PC-9 (cell line): ENCODE measurements at regions not wholly inside any gene's neighbourhood (a gene's known extent, or its start where the extent isn't known, plus 50 kb on each side); places are given as distances from the start of the nearest gene placed in this dataset.

Experiments
- BruUV-seq: library from RNA; stranded (reverse); fragments of 400-500 nt; replicated peaks from 2 replicates; lab custom pipeline; 2021; lab: Mats Ljungman, UMichigan
- CTCF ChIA-PET: fragments of 300-600 bp; sonication (Branson Sonifier 250); formaldehyde crosslinking; loops from one replicate; lab custom pipeline; 2022; ENCODE audit warnings: antibody characterized with exemption; lab: Charles Lee
- POLR2A ChIA-PET: fragments of 300-600 bp; sonication (Branson Sonifier 250); formaldehyde crosslinking; loops from one replicate; lab custom pipeline; 2022; ENCODE audit warnings: antibody characterized with exemption; ENCODE audit not compliant: unreplicated experiment; lab: Charles Lee
- DNase-seq, 2 experiments: peaks; one replicate each; pipeline versions ENCODE4 v3.0.0 to v3.0.0-alpha.2; 2015 to 2022; ENCODE audit warnings: mixed read lengths in 1 of 2
- H2AFZ ChIP-seq: fragments of 200-600 bp; sonication (generic); 2 replicates; pipeline ENCODE4 v1.8.1; 2017; ENCODE audit warnings: antibody characterized with exemption
- H3F3A ChIP-seq: fragments of 200-600 bp; sonication (generic); 2 replicates; pipeline ENCODE4 v1.8.1; 2017; ENCODE audit warnings: antibody characterized with exemption, mild to moderate bottlenecking, low read depth; ENCODE audit not compliant: insufficient read depth
- H3K27ac ChIP-seq: fragments of 200-600 bp; sonication (generic); 2 replicates; pipeline ENCODE4 v1.6.1; 2016; ENCODE audit warnings: mixed run types
- H3K27me3 ChIP-seq: fragments of 200-600 bp; sonication (generic); 2 replicates; pipeline ENCODE4 v1.6.1; 2016; ENCODE audit warnings: low read depth, mixed run types; ENCODE audit not compliant: insufficient read depth
- H3K36me3 ChIP-seq: fragments of 200-600 bp; sonication (generic); 2 replicates; pipeline ENCODE4 v1.6.1; 2016; ENCODE audit warnings: low read depth, mixed run types
- H3K4me1 ChIP-seq: fragments of 200-600 bp; sonication (generic); replicated peaks from 2 replicates; pipeline ENCODE4 v1.6.1; 2016; ENCODE audit warnings: mixed run types; ENCODE audit not compliant: insufficient read depth
- H3K4me2 ChIP-seq: fragments of 200-600 bp; sonication (generic); 2 replicates; pipeline ENCODE4 v1.6.1; 2017; ENCODE audit warnings: mixed run types
- H3K4me3 ChIP-seq: fragments of 200-600 bp; sonication (generic); 2 replicates; pipeline ENCODE4 v1.6.1; 2016; ENCODE audit warnings: mixed run types
- H3K79me2 ChIP-seq: fragments of 200-600 bp; sonication (generic); 2 replicates; pipeline ENCODE4 v1.6.1; 2017; ENCODE audit warnings: low read depth, mixed run types
- H3K9me2 ChIP-seq: fragments of 200-600 bp; sonication (generic); 2 replicates; pipeline ENCODE4 v1.8.1; 2017; ENCODE audit warnings: mild to moderate bottlenecking; ENCODE audit not compliant: insufficient read depth
- H3K9me3 ChIP-seq: fragments of 200-600 bp; sonication (generic); 2 replicates; pipeline ENCODE4 v1.8.1; 2016; ENCODE audit warnings: low read depth; ENCODE audit not compliant: insufficient read depth
- H4K20me1 ChIP-seq: fragments of 200-600 bp; sonication (generic); 2 replicates; pipeline ENCODE4 v1.8.1; 2017; ENCODE audit not compliant: insufficient read depth
- EZH2 ChIP-seq: fragments of 200-600 bp; sonication (generic); IDR thresholded peaks from 2 replicates; pipeline ENCODE4 v1.8.0; 2017; ENCODE audit warnings: antibody characterized with exemption, low read depth
- intact Hi-C: fragments of 100-400 bp; cut with micrococcal nuclease; formaldehyde crosslinking; loops from one replicate; pipeline ENCODE4 v1.10.0; 2022; ENCODE audit not compliant: unreplicated experiment
- TF ChIP-seq, protein P1 (sequence below): fragments of 200-600 bp; sonication (generic); conservative IDR thresholded peaks from 2 replicates; pipeline ENCODE4 v1.6.1; 2017; ENCODE audit warnings: mixed run types, antibody characterized with exemption, mild to moderate bottlenecking, moderate library complexity

DNA sequence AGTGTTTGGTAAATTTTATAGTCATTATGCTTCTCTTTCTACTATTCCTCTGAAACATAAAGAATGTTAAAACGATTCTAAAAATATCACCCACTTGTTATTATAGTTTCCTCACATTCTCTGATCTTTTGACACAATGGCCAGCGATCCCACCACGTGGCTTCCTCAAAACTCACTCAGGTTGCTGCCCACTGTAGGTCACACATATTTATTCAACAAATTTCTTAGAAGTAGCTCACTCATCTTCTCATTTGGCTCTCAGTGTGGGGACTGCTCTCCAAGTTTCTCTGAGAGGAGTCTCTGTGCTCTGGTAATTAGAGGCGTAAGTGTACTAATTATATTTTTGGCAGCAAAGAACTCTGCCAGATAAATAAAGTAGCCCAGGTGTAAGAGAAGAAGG lies 465.4 kb downstream of the CDH11 start:
- DNase-seq = no peak
- H3K9me2 ChIP-seq = no peaks in the 10 kb centered on the region
- H3K4me3 ChIP-seq = no peak overlapping the region
- TF ChIP-seq, protein P1, sequence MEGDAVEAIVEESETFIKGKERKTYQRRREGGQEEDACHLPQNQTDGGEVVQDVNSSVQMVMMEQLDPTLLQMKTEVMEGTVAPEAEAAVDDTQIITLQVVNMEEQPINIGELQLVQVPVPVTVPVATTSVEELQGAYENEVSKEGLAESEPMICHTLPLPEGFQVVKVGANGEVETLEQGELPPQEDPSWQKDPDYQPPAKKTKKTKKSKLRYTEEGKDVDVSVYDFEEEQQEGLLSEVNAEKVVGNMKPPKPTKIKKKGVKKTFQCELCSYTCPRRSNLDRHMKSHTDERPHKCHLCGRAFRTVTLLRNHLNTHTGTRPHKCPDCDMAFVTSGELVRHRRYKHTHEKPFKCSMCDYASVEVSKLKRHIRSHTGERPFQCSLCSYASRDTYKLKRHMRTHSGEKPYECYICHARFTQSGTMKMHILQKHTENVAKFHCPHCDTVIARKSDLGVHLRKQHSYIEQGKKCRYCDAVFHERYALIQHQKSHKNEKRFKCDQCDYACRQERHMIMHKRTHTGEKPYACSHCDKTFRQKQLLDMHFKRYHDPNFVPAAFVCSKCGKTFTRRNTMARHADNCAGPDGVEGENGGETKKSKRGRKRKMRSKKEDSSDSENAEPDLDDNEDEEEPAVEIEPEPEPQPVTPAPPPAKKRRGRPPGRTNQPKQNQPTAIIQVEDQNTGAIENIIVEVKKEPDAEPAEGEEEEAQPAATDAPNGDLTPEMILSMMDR = no peak
- TF ChIP-seq EZH2 = no peak
- ChIA-PET CTCF (no interaction called here), POLR2A (no interaction called here)
- no peaks in the 10 kb centered on the region for H3K4me1 ChIP-seq
- no peaks in the 10 kb centered on the region for H4K20me1 ChIP-seq
- 0 out of 2 replicates have a peak overlapping the region, but pooled peaks have one; percentile 29 for H2AFZ ChIP-seq
- H3F3A ChIP-seq = no peaks in the 10 kb centered on the region
- BruUV-seq = no TSS peak
- H3K79me2 ChIP-seq = no peaks in the 10 kb centered on the region
- H3K36me3 ChIP-seq = no peaks in the 10 kb centered on the region
- intact Hi-C loops = no loop called here
- H3K27ac ChIP-seq = no peak overlapping the region
- no peaks in the 10 kb centered on the region for H3K27me3 ChIP-seq
- no peaks in the 10 kb centered on the region for H3K9me3 ChIP-seq
- no peak overlapping the region for H3K4me2 ChIP-seq

- Histone ChIP-seq H3K4me2 (no peak overlapping the region), H3K9me2 (no peaks in the 10 kb centered on the region), H3K27ac (no peak overlapping the region), H4K20me1 (no peaks in the 10 kb centered on the region), H3K27me3 (no peaks in the 10 kb centered on the region), H3K79me2 (no peaks in the 10 kb centered on the region), H3K4me1 (no peaks in the 10 kb centered on the region), H3K4me3 (no peak overlapping the region), H3K9me3 (no peaks in the 10 kb centered on the region), H3K36me3 (no peaks in the 10 kb centered on the region), H2AFZ (no peak overlapping the region), H3F3A (no peaks in the 10 kb centered on the region)
- intact Hi-C loops = no loop called here
- BruUV-seq = no TSS peak
- ChIA-PET CTCF (no interaction called here), POLR2A (no interaction called here)
- TF ChIP-seq EZH2 = no peak
- TF ChIP-seq, protein P1 = no peak
- no peak for DNase-seq
Measured at GRCh38 chr16:64654178-64654577, 467.7 kb downstream of the CDH11 start.

DNA sequence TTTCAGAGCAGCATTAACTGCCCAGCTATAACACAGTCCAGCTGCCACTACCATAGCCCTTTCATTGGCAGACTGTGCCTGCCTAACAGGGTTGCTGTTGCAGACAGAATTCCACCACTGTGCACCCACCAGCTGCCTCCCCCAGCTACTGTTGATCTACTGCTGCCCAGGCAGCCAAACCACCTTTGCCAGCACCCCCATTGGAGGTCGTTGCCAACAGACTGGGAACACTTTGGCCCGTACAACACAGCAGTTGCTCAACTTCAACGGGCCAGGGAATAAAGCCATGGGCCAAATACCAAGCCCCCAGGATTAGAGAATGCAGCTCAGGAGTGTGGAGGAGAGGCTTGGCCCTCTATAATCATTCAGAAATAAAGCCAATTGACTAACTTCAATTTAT lies 473.6 kb downstream of the CDH11 start:
- no peaks in the 10 kb centered on the region for H3K9me3 ChIP-seq
- DNase-seq = no peak
- ChIA-PET POLR2A (no interaction called here), CTCF (no interaction called here)
- intact Hi-C loops = no loop called here
- no peaks in the 10 kb centered on the region for H3K27me3 ChIP-seq
- H3K79me2 ChIP-seq = no peaks in the 10 kb centered on the region
- no peaks in the 10 kb centered on the region for H4K20me1 ChIP-seq
- no TSS peak for BruUV-seq
- TF ChIP-seq, protein P1 = no peak
- no peak for TF ChIP-seq EZH2
- H3K4me3 ChIP-seq = no peak overlapping the region
- H3K36me3 ChIP-seq = no peaks in the 10 kb centered on the region
- no peak overlapping the region for H2AFZ ChIP-seq
- H3F3A ChIP-seq = no peaks in the 10 kb centered on the region
- H3K9me2 ChIP-seq = no peaks in the 10 kb centered on the region
- H3K27ac ChIP-seq = no peak overlapping the region
- H3K4me2 ChIP-seq = no peak overlapping the region
- no peaks in the 10 kb centered on the region for H3K4me1 ChIP-seq
